NCI-H82 (cell line): ENCODE measurements at regions not wholly inside any gene's neighbourhood (a gene's known extent, or its start where the extent isn't known, plus 50 kb on each side); places are given as distances from the start of the nearest gene placed in this dataset.

Experiments
- DNase-seq: peaks from one replicate; lab custom pipeline; 2025; lab: John Stamatoyannopoulos, UW

DNA sequence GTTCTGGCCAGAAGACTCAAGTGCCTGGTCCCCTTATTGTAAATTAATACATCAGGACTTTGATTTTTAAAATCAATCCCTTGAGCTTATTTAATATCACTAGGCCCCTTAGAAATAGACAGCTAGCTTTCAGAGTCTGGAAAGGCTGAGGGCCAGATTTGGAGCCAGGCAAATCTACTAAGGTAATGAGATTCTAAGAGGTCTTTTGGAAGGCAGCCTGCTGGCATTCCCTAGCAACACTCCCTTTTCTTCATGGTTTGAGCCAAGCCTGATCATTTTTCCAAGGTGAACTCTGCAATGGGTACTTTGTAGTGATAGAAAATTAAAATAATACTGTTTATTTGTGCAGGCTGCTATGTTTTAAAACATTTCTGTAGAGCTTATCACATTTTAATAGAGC is 378.5 kb downstream of the FAT4 start:
- DNase-seq = no peak

DNA sequence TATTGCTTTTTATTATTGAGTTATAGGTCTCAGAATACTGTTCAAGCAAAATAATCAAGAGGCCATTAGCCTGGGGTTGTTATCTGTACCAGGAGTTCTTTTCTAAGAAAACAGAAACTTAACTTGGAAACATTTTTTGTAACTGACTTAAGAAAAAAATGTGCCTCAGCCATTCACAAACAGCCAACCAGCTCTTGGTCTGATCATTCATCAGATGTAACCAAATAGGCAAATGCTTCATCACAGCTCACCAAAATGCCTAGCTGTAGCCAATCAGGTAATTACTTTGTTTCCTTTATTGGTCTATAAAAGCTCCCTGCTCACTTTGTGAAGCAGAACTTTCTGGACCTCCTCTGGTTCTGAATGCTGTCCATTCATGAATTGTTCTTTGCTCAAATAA is 387.7 kb downstream of the FAT4 start:
- DNase-seq = no peak

DNA sequence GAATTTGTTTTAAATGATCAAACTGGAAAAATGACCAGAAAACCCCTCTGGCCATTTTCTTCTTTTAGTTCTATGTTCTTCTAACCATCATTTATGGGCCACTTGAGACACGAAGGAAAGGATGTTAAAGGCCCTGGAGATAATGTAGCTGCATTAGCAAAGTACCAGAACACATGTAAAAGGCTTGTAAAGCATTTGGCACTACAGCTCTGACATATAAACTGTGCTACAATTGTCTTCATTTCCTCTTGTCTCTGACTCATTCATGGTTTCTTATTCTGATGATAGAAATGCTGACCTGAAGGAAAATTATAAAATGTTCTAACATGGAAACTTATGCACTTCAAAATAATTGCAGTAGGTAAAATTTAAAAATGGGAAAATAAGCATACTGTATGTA is 388.7 kb downstream of the FAT4 start:
- DNase-seq = no peak

DNA sequence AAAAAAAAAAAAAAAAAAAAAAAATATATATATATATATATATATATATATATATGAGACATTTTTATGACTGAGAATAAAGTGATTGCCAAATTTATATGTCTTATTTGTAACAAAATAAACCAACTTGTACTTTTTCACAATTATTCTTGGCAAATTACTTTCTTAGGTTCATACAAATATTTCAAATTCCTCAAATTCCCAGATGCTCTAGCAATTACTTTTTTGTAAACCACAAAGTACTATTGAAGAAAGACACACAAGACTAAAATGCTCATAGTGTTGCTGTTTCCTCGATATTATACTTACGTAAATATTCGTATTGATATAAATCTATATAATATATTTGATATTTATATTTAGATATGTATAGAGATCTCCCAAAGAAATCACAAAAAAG is 390.0 kb downstream of the FAT4 start:
- no peak for DNase-seq

DNA sequence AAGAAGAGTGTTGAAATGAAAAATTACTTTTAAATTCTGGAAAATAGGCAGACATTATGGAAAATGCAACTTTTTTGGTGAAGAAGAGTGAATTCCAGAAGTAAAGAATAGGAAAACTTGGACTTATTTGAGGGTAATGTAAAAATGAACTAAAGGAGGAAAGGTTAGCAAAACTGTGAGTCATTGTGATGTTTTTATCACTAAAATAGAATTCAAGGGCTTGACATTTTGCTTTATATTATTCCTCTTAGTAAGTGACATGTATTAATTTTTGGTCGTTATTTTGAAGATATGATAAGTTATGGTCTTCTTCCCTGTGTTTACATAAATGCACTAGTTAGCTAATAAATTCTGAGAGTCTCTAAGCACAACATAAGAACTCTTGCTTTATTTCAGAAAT is 390.9 kb downstream of the FAT4 start:
- DNase-seq = no peak

DNA sequence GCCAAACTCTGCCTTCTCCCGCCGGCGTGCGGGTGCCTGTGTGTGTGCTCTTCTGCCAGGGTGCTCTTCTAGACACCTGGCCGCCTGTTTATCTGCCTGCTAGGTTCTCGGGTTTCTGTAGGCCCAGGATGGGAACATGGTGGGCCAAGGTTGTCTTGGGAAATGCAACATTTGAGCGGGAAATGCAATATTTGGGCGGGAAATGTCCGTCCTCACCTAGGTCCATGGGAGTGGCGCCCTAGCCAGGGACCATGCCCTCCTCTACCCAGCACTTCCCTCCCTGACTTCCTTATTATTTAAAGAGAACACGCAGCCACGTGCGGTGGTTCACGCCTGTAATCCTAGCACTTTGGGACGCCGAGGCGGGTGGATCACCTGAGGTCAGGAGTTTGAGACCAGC is 392.6 kb downstream of the FAT4 start:
- no peak for DNase-seq

DNA sequence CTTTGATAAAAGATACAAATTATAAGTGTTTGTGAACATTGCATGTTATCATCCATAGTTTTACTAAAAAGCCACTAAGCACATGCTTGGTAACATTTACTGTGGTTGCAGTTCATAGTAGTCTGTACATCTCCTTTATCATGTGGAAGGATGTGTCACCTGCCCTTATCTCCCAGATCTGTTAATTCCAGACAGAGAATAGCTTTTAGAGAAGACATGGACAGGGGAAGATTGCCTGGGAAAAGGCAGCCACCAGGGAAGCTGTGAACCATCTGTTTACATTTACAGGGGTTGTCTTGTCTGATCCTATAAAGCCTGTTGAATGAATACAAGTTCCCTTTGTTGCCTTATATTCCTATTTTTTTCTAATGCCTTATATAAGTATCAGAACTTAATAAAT is 396.0 kb downstream of the FAT4 start:
- peak; percentile 47 for DNase-seq

DNA sequence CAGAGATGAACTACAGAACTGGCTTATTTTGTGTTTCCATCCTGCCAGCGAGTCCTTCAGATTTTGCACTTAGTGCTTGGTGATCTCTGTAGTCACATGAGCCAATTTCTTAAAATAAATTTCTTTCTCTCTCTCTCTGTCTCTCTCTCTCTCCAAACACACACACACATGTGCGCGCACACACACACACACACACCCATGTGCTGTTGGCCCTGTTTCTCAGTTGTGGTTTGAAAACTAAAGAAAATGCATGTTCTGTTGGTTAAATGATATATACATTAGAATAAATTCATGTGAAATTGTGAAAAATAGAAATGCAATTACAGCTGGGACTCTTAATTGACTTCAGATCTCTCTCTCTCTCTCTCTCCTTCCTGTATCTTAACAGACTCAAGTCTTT is 399.3 kb downstream of the FAT4 start:
- no peak for DNase-seq

DNA sequence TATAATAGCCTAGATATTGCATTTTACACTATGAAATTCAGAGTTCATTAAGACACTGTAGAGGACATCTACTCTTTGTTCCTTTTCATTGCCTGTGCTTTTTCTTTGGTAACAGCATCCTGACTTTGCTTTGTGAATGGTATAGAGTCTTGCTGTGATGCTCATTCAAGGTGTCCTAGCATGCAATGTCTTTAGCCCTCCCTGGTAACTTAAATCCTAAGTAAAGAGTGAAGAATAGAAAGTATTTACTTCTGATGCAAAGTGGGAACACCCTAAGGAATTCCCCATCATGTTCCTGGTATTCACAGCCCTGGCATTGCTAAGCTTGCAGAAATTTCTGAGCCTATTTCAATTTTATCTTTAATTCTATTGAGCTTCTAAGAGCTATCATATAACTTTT is 400.1 kb downstream of the FAT4 start:
- DNase-seq = no peak

DNA sequence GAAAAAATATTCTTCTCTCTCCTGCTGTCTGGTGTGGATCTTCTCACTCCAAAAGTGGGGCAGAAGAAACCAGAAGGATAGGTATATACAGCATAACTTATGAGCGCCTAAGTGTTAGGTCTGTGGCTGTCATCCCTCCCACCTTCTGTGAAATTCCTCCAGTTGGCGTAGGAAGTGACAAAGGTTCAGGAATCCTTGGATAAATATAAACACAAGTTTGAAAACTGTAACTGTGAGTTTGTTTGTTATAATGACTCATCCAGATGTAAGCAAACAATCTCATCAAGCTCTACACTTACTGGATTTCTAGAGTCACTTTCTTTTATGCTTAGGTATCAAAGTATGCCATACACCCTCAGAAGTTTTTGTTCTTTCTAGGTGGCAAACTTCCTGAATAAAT is 405.2 kb downstream of the FAT4 start:
- no peak for DNase-seq

DNA sequence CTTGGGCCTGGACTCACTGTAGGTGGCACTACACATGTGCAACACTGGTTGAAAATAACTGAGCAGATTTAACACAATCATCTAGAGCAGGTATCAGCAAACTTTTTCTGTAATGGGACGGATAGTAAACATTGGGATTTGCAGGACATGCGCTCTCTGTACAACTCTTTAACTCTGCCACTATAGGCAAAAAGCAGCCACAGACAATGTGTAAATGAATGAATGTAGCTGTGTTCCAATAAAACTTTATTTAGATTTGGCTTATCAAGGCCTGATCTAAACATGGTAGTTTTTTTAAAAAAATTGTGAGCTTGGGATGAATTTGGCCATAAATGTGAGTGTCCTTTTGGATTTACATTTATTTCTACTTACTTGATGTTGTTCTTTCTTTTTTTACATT is 407.3 kb downstream of the FAT4 start:
- DNase-seq = no peak

DNA sequence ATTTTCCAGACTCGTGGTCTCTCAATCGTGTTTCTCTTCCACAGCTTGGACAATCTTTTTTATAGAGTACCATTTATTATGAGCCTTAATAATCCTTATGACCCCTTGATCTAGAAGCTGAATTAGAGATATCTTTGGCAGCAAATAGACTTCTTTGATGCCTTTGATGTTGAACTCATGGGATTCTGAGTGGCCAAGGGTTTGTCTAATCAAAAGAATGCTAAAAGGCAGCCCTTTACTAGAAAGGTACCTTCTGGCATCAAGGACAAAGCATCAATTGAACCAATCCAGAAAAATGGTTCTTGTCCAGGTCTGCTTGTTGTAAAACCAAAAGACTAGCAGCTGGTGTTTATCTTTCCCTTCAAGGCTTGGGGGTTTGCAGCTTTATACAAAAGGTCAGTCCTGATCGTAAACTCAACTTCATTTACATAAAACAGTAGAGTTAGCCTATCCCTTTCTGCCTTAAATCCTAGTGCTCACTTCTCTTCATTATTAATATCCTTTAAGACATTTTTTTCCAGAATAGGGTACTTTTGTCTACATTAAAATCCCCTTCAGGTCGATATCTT is 411.3 kb downstream of the FAT4 start:
- DNase-seq = no peak

DNA sequence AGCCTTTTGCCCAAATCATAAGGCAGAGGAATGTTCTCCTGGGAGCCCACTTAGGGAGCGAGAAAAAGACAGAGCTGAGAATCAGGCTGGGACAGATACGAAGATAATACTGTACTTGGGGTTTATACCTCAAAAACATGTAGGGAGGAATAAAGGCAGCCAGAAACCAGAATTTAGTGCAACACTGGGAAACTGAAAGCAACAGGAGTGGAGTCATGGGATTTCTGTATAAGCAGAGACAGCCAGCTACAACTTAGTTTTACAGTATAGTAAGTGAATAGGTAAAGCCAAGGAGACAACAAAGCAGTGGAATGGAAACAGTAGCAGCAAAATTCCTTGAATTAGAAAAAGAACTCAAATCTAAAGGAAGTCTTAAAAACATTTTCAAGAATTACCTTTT is 413.2 kb downstream of the FAT4 start:
- DNase-seq = no peak

DNA sequence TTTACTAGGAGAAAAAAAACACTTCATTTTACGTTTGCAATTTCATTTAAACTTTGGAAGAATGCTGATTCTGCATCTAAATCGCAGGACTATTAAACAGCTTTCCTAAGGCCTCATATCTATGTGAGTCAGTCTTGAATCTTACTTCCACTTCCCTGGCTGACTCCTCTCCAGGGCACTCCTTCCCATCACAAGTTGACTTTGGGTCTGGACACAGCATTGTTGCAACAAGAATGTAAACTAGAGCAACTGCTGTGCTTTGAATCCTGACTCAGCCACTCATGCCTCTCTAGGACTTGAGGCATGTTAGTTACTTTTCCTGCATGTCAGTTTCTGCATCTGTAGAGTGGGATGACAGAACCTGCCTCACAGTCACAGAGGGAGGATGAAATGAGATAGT is 413.8 kb downstream of the FAT4 start:
- no peak for DNase-seq

DNA sequence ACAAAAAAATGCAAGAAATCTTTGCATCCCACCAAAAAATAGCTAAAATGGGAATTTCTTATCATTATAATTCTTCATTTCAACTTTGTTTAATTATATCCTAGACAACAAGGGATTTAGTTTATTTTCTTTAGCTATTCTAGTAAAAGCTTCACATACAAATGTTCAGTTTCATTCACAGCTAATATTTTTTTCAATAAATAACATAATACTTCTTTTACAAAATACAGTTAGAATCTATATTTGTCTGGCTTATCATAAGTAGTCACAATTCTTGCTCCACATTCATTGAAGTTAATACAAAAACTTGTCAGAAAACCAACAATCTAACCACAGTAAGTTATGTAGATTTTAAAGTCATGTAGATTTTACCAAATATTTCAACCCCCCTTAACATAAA is 414.4 kb downstream of the FAT4 start:
- no peak for DNase-seq

DNA sequence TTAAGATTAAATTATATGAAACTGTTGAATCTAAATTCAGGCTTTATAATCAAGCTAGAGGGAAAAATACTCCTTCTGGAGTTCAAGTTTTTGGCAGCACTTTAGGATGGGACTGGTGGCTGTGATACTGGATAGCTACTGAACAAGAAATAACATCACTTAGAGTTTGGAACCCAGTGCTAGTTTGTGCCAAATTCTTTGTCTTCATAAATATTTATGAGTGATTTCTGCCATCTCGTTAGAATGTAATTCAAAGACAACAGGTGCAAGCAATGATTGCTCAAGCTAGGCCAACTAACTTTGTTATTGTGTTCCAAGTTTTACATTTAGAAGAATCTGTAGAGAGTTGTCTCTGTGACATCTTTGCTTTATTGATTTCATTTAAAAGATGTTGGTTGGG is 417.9 kb downstream of the FAT4 start:
- DNase-seq = no peak

DNA sequence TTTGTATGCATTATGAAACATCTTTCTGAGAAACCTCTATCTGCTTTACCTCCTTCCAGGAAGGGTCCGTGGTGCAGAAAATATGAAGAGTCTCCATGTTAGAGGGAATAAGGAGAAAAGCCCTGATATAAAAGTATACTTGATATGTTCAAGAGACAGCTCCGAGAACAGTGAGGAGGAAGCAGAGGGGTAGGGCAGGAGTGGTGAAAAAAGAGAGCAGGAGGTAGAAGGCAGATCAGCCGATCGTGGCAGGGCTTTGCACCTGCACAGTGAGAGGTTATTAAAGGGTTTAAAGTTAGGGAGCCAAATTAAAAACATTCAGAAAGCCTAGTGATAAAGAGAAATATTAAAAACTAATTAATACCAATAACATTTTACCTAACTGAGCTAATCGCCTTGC is 419.7 kb downstream of the FAT4 start:
- DNase-seq = no peak

DNA sequence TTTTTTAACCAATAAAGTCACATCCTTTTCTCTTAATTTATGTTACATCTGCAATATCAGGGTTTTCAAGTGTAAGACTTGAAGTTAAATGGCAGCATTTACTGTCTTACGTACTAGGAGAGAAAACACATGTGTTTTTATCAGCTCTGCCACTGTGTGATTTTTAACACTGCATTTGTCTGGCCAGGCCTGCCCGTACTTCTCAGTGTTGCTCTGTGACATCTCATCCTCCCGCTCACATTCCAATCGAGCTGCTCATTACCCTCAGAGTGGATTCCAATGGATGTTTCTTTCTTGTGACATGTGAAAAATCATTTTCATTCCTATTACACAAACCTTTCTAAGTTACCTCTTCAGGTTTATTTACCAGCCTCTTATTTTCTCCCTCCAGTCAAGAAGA is 420.3 kb downstream of the FAT4 start:
- DNase-seq = no peak

DNA sequence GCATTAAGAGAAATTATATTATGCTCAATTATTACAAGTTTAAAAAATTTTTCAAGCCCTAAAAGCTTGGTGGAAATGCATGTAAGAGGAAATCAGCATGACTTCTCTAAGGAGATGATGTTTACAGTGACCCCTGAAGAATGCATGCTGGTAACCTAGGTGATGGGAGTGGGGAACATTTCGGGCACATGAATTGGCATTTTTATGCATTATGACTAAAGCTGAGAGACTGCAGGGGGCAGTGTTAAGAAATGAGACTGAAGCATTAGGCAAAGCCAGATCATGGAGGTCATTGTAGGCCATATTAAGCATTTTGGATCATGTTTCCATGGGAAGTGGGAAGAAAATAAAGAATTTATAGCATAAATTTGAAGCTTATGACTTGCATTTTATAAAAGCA is 421.3 kb downstream of the FAT4 start:
- DNase-seq = peak; percentile 3

DNA sequence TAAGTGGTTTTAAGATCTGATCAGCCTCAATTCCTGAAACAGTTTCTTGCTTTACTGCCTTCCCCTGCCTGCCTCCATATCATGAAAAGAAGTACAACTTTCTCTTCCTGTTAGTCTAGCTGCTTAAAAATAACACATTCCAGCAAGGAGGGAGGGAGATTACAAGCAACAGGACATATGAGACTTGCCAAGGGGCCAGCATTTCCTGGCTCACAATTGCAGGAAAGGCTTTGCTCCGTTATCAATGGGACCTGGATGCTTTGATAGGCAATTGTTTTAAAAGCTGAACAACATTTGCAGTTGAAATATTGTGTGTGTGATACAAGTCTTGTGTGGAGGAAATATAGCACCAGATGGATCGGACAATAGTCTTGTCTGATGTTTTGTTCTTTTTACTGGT is 425.0 kb downstream of the FAT4 start:
- DNase-seq = no peak

DNA sequence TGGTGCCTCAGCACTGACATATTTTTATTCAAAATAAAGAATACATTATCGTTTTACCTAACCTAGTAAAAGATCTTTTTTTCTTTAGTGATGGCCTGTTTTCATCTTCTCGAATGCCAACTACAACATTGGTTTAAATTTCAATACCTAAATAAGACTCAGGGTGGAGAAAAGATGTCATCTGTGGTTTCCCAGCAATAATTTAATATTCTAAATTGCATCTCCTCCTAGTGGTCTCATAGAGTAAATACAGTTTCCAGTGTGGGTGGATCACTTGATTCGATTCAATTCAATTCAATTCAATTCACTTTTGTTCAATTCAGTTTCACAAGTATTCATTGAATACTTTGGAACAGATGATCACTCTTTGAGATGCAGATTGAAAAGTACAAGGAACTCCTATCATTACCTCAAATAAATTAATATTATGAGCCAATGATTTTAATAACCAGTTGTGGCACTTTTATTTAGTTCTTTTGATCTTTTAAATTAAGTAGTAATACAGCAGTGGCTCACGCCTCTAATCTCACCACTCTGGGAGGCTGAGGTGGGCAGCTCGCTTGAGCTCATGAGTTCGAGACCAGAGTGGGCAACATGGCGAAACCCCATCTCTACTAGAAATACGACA is 427.2 kb downstream of the FAT4 start:
- DNase-seq = peak; percentile 49

DNA sequence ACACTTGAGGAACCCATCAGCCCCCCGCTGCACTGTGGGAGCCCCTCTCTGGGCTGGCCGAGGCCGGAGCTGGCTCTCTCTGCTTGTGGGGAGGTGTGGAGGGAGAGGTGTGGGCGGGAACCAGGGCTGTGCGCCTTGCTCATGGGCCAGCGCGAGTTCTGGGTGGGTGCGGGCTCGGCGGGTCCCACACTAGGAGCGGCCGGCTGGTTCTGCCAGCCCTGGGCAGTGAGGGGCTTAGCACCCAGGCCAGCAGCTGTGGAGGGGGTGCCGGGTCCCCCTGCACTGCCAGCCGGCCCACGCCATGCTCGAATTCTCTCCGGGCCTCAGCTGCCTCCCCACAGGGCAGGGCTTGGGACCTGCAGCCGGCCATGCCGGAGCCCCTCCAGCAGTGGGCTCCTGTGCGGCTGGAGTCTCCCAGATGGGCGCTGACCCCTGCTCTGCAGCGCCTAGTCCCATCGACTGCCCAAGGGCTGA is 430.2 kb downstream of the FAT4 start:
- DNase-seq = no peak

DNA sequence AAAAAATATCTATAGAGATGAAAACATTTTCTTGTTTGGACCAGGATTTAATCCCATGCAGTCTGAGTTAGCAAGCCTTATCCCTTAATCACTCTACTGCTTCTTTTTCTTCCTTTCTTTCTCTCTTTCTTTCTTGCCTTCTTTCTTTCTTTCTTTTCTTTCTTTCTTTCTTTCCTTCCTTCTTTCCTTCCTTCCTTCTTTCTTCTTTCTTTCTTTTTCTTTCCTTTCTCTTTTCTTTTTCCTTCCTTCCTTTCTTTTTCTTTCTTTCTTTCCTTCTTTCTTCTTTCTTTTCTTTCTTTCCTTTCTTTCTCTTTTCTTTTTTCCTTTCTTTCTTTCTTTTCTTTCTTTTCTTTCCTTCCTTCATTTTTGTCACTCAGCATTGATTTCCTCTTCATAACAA is 434.6 kb downstream of the FAT4 start:
- DNase-seq = no peak

DNA sequence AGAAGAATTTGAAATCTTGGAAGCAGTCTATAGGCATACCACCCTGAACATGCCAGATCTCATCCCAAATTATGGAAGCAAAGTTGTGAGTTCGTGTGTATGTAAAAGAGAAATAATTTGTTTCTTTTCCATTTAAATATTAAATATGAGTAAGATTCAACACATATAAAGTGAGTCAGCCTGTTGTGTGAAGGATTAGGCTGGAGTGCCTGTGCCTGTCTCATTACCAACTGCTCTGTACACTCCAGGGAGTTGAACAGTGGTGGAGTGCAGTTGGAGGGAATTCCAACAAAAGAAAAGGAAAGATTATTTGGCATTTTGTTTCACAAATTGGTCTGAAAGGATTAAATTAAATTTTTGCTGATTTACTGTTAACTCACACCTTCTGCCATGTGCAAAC is 435.6 kb downstream of the FAT4 start:
- DNase-seq = no peak
